Small intestine (tissue), 7 donors: ENCODE measurements at regions not wholly inside any gene's neighbourhood (a gene's known extent, or its start where the extent isn't known, plus 50 kb on each side); places are given as distances from the start of the nearest gene placed in this dataset.

ENCODE experiments used
- DNase-seq, 2 donors: peaks; one replicate each; pipeline versions ENCODE4 v3.0.0 to v3.0.0-alpha.2; 2013
- FAIRE-seq: peaks from 2 replicates; lab custom pipeline; 2012; peaks lifted over from hg19 to GRCh38; lab: Jason Lieb, UNC
- H3K27ac ChIP-seq, 3 donors: one replicate each; pipeline ENCODE4 v1.5.1; 2013; ENCODE audit warnings: low read length in 2 of 3, mild to moderate bottlenecking in 2 of 3, control low read depth in 1 of 3, inconsistent platforms in 1 of 3, low read depth in 1 of 3, moderate library complexity in 1 of 3
- H3K27me3 ChIP-seq, 3 donors: one replicate each; pipeline ENCODE4 v1.6.1; 2013; ENCODE audit warnings: low read length in 3 of 3, inconsistent platforms in 1 of 3; ENCODE audit not compliant: control insufficient read depth in 3 of 3, insufficient read depth in 3 of 3
- H3K36me3 ChIP-seq, 3 donors: one replicate each; pipeline ENCODE4 v1.6.1; 2013; ENCODE audit warnings: low read length in 3 of 3, inconsistent platforms in 1 of 3, low read depth in 1 of 3, mild to moderate bottlenecking in 1 of 3, moderate library complexity in 1 of 3; ENCODE audit not compliant: control insufficient read depth in 3 of 3, insufficient read depth in 2 of 3
- H3K4me1 ChIP-seq, 3 donors: one replicate each; pipeline ENCODE4 v1.6.1; 2013; ENCODE audit warnings: low read length in 2 of 3, inconsistent platforms in 1 of 3, low read depth in 1 of 3, mild to moderate bottlenecking in 1 of 3, moderate library complexity in 1 of 3; ENCODE audit not compliant: control insufficient read depth in 3 of 3, insufficient read depth in 2 of 3
- H3K4me3 ChIP-seq, 3 donors: one replicate each; pipeline ENCODE4 v1.5.1; 2013; ENCODE audit warnings: low read length in 3 of 3, control low read depth in 1 of 3, inconsistent platforms in 1 of 3, low read depth in 1 of 3, mild to moderate bottlenecking in 1 of 3, moderate library complexity in 1 of 3
- H3K9me3 ChIP-seq, 2 donors: one replicate each; pipeline ENCODE4 v1.6.1; 2013; ENCODE audit warnings: low read depth in 1 of 2, low read length in 1 of 2; ENCODE audit not compliant: control insufficient read depth in 2 of 2, insufficient read depth in 1 of 2
- WGBS, 3 donors: extraction: QIAGEN DNeasy Blood & Tissue Kit; methylation state at CpG; one replicate each; pipeline ENCODE4 v1.1.7; 2013; 5-methylcytosine and 5-hydroxymethylcytosine counted together
- donor health status: healthy with polysubstance abuse.
- donor health status: control.
- donor health status: control.
- donor health status: Bipolar disorder and iron deficiency.
- donor health status: healthy.

DNA sequence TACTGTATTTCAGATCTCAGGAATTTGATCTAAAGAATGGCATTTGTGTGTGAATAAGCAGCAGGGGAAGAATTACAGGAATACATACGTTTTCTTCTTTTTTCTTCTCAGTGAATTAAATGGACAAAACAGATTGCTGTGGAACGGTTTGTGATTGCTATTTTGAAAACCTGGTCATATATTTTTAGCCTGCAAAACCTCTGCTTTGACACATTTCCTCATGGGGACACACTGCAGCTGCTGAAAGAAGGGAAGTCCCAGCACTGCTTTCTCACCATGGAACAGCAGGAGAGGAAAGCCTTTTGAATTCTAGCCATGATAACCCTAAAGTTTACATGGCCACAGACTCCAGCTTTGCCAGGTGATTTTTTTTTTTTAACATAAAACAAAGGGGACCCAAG lies 315.0 kb downstream of the OXSM start:
- H3K4me1 ChIP-seq = no peaks in the 10 kb centered on the region
- no peak for DNase-seq
- no peaks in the 10 kb centered on the region for H3K36me3 ChIP-seq
- no peak for FAIRE-seq
- no peak overlapping the region for H3K4me3 ChIP-seq
- no peaks in the 10 kb centered on the region for H3K9me3 ChIP-seq
- H3K27ac ChIP-seq = no peak overlapping the region
- 10 to 13% (median 13%) methylated on average over 2 of the region's 2 CpGs for WGBS, 3 donors
- no peaks in the 10 kb centered on the region for H3K27me3 ChIP-seq

- no peaks in the 10 kb centered on the region for H3K9me3 ChIP-seq
- no peaks in the 10 kb centered on the region for H3K4me1 ChIP-seq
- 46 to 73% (median 54%) methylated on average over 4 of the region's 4 CpGs for WGBS, 3 donors
- no peak overlapping the region for H3K27ac ChIP-seq
- FAIRE-seq (no peak), DNase-seq (no peak)
- H3K27me3 ChIP-seq = no peaks in the 10 kb centered on the region
- no peaks in the 10 kb centered on the region for H3K36me3 ChIP-seq
- H3K4me3 ChIP-seq = no peak overlapping the region
Observed at GRCh38 chr3:26105261-26105660, 315.4 kb downstream of the OXSM start.

GRCh38 chr3:26106228-26106627 lies 316.3 kb downstream of the OXSM start:
- H3K27me3 ChIP-seq = no peaks in the 10 kb centered on the region
- H3K27ac ChIP-seq = no peak overlapping the region
- H3K4me3 ChIP-seq = no peak overlapping the region
- H3K9me3 ChIP-seq = no peaks in the 10 kb centered on the region
- 28 to 40% (median 37%) methylated on average over 2 of the region's 2 CpGs for WGBS, 3 donors
- no peaks in the 10 kb centered on the region for H3K36me3 ChIP-seq
- DNase-seq (no peak), FAIRE-seq (no peak)
- no peaks in the 10 kb centered on the region for H3K4me1 ChIP-seq

DNA sequence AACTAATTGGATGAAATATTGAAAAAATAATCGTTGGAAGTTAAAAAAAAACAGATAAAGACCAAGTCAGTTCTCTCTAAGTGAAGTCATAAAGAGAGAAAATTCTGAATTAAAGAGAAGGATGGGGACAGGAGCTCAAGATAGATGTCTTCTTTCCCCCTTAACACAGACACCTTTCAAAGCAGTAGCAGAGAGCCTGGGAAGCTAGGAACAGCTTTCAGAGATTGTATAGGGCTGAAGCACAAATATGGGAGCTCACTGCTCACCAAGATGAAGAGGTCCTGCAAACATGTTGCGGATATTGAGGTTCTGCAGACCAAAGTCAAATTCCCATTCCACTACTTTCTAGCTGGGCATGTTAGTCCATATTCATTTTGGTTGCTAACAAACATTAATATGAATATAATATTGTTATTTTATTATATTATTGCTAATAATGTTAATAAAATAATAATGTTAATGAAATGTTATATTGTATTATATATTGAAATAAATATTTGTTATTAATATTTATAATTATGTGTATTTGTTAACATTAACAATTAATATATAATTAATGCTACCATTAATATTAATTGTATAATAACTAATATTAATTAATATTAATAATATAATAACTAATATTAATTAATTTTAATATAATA lies 319.1 kb downstream of the OXSM start:
- FAIRE-seq (peak; percentile 98), DNase-seq (no peak)
- 54 to 68% (median 55%) methylated on average over 2 of the region's 2 CpGs for WGBS, 3 donors
- Histone ChIP-seq H3K9me3 (no peaks in the 10 kb centered on the region), H3K4me3 (no peak overlapping the region), H3K4me1 (no peaks in the 10 kb centered on the region), H3K27me3 (no peaks in the 10 kb centered on the region), H3K36me3 (no peaks in the 10 kb centered on the region), H3K27ac (no peak overlapping the region)

DNA sequence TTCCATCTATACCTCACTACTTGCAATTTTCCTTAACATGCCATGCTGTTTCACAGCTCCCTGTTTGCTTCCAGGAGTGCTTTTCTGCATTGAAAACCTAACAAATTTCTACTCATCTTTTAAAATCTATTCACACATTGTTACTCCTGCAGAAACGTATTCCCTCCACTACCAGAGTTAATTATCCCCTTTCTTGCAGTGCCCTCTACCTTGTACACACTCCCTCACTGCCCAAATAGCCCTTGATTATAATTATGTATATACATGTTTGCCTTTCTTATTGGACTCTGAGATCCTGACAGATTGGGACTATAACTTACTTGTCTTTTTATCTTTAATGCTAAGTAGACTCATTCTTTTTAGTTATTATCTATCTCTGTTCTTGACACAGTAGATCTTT lies 325.0 kb downstream of the OXSM start:
- no peak for DNase-seq
- Histone ChIP-seq H3K27ac (no peak overlapping the region), H3K9me3 (peaks cover 0 to 16% of the 10 kb centered on the region in 2 donors), H3K4me1 (no peaks in the 10 kb centered on the region), H3K4me3 (no peak overlapping the region), H3K36me3 (no peaks in the 10 kb centered on the region), H3K27me3 (no peaks in the 10 kb centered on the region)
- 27 to 41% (median 28%) methylated on average over 1 of the region's 1 CpG for WGBS, 3 donors
- FAIRE-seq = no peak

GRCh38 chr3:26118165-26118564 lies 328.3 kb downstream of the OXSM start:
- Histone ChIP-seq H3K27me3 (no peaks in the 10 kb centered on the region), H3K4me3 (no peak overlapping the region), H3K36me3 (no peaks in the 10 kb centered on the region), H3K9me3 (peaks cover 0 to 18% of the 10 kb centered on the region in 2 donors), H3K27ac (no peak overlapping the region), H3K4me1 (no peaks in the 10 kb centered on the region)
- 31 to 47% (median 33%) methylated on average over 2 of the region's 2 CpGs for WGBS, 3 donors
- no peak for DNase-seq
- FAIRE-seq = no peak

- no peak for FAIRE-seq
- DNase-seq = no peak
Observed at GRCh38 chr3:26132942-26133341, 343.1 kb downstream of the OXSM start.

GRCh38 chr3:26141296-26141695 lies 351.4 kb downstream of the OXSM start:
- H3K36me3 ChIP-seq = no peaks in the 10 kb centered on the region
- no peaks in the 10 kb centered on the region for H3K27me3 ChIP-seq
- 38 to 67% (median 64%) methylated on average over 1 of the region's 1 CpG for WGBS, 3 donors
- FAIRE-seq (no peak), DNase-seq (no peak)
- H3K27ac ChIP-seq = no peak overlapping the region
- peaks cover 0 to 4% of the 10 kb centered on the region in 2 donors for H3K9me3 ChIP-seq
- H3K4me1 ChIP-seq = no peaks in the 10 kb centered on the region
- no peak overlapping the region for H3K4me3 ChIP-seq

More at GRCh38 chr3:26132942-26133341, 343.1 kb downstream of the OXSM start:
- no peak overlapping the region for H3K4me3 ChIP-seq
- no peak overlapping the region for H3K27ac ChIP-seq
- no peaks in the 10 kb centered on the region for H3K36me3 ChIP-seq
- H3K9me3 ChIP-seq = peaks cover 0 to 6% of the 10 kb centered on the region in 2 donors
- no peaks in the 10 kb centered on the region for H3K27me3 ChIP-seq
- no peaks in the 10 kb centered on the region for H3K4me1 ChIP-seq

GRCh38 chr3:26145769-26146168 lies 355.9 kb downstream of the OXSM start:
- H3K4me3 ChIP-seq = no peak overlapping the region
- no peaks in the 10 kb centered on the region for H3K4me1 ChIP-seq
- H3K27me3 ChIP-seq = no peaks in the 10 kb centered on the region
- FAIRE-seq = no peak
- DNase-seq = no peak
- no peak overlapping the region for H3K27ac ChIP-seq
- H3K36me3 ChIP-seq = no peaks in the 10 kb centered on the region
- 56 to 66% (median 59%) methylated on average over 3 of the region's 3 CpGs for WGBS, 3 donors
- peaks cover 0 to 3% of the 10 kb centered on the region in 2 donors for H3K9me3 ChIP-seq
